GM23338 (cell line): ENCODE measurements at regions not wholly inside any gene's neighbourhood (a gene's known extent, or its start where the extent isn't known, plus 50 kb on each side); places are given as distances from the start of the nearest gene placed in this dataset.

Experiments
- ATAC-seq: fragments of 200-7000 bp; cut with Tn5 transposase; 3 replicates; pipeline ENCODE4 v1.9.1; 2020
- DNase-seq: peaks from one replicate; pipeline ENCODE4 v3.0.0-alpha.2; 2015; ENCODE audit warnings: low spot score
- H2AFZ ChIP-seq: fragments of 200-600 bp; sonication (generic); 2 replicates; pipeline ENCODE4 v1.8.0; 2016; ENCODE audit warnings: antibody characterized with exemption, mild to moderate bottlenecking, moderate library complexity
- H3F3A ChIP-seq: fragments of 200-600 bp; sonication (generic); replicated peaks from 2 replicates; pipeline ENCODE4 v1.8.0; 2017; ENCODE audit warnings: antibody characterized with exemption, mixed run types, low read depth
- H3K27ac ChIP-seq: fragments of 200-600 bp; sonication (generic); 2 replicates; pipeline ENCODE4 v1.6.1; 2016; ENCODE audit warnings: low read depth
- H3K27me3 ChIP-seq: fragments of 200-600 bp; sonication (generic); 2 replicates; pipeline ENCODE4 v1.8.0; 2016; ENCODE audit warnings: mild to moderate bottlenecking, mixed run types, moderate library complexity; ENCODE audit not compliant: insufficient read depth
- H3K36me3 ChIP-seq: fragments of 200-600 bp; sonication (generic); 2 replicates; pipeline ENCODE4 v1.8.0; 2016; ENCODE audit warnings: mild to moderate bottlenecking; ENCODE audit not compliant: insufficient read depth
- H3K4me1 ChIP-seq: fragments of 200-600 bp; sonication (generic); 2 replicates; pipeline ENCODE4 v1.8.0; 2016; ENCODE audit warnings: mild to moderate bottlenecking, moderate library complexity; ENCODE audit not compliant: insufficient read depth
- H3K4me2 ChIP-seq: fragments of 200-600 bp; sonication (generic); 2 replicates; pipeline ENCODE4 v1.7.1; 2017; ENCODE audit warnings: mixed run types
- H3K4me3 ChIP-seq: fragments of 200-600 bp; sonication (generic); 2 replicates; pipeline ENCODE4 v1.6.1; 2016; ENCODE audit warnings: mixed run types
- H3K79me2 ChIP-seq: fragments of 200-600 bp; sonication (generic); replicated peaks from 2 replicates; pipeline ENCODE4 v1.8.0; 2017; ENCODE audit warnings: mild to moderate bottlenecking; ENCODE audit not compliant: insufficient read depth
- H3K9me2 ChIP-seq: fragments of 200-600 bp; sonication (generic); 2 replicates; pipeline ENCODE4 v1.8.0; 2017; ENCODE audit not compliant: insufficient read depth
- H4K20me1 ChIP-seq: fragments of 200-600 bp; sonication (generic); replicated peaks from 2 replicates; pipeline ENCODE4 v1.8.0; 2017; ENCODE audit warnings: mild to moderate bottlenecking; ENCODE audit not compliant: insufficient read depth
- H3K27ac Mint-ChIP-seq: 2 replicates; pipeline ENCODE4 v1.8.0; 2020; ENCODE audit warnings: inconsistent platforms, mild to moderate bottlenecking, moderate library complexity, mixed read lengths
- H3K27me3 Mint-ChIP-seq: 3 replicates; pipeline ENCODE4 v1.8.0; 2022; ENCODE audit warnings: low read depth, mild to moderate bottlenecking, moderate library complexity, mixed read lengths, inconsistent platforms; ENCODE audit not compliant: insufficient read depth, poor library complexity
- H3K36me3 Mint-ChIP-seq: 3 replicates; pipeline ENCODE4 v1.8.0; 2021; ENCODE audit warnings: low read depth, mild to moderate bottlenecking, inconsistent platforms, moderate library complexity, mixed read lengths
- H3K4me1 Mint-ChIP-seq: 3 replicates; pipeline ENCODE4 v1.8.0; 2020; ENCODE audit warnings: mild to moderate bottlenecking, inconsistent platforms, mixed read lengths
- H3K4me3 Mint-ChIP-seq: 3 replicates; pipeline ENCODE4 v1.8.0; 2021; ENCODE audit warnings: moderate library complexity, mild to moderate bottlenecking, inconsistent platforms, mixed read lengths
- H3K9me3 Mint-ChIP-seq: 3 replicates; pipeline ENCODE4 v1.8.0; 2020; ENCODE audit warnings: moderate library complexity, mild to moderate bottlenecking, inconsistent platforms, mixed read lengths
- CREB1 ChIP-seq: fragments of 250-450 bp; sonication (Bioruptor Pico); IDR thresholded peaks from 2 replicates; pipeline ENCODE4 v1.5.0; 2020; ENCODE audit warnings: low read depth, mild to moderate bottlenecking, moderate library complexity
- CTCF ChIP-seq, 2 experiments: fragments of 200-600 bp in 1 of 2; sonication (generic) in 1 of 2; conservative IDR thresholded peaks; 2 replicates each; pipeline versions ENCODE4 v1.5.1 to v1.6.1; 2016 to 2017; ENCODE audit warnings: antibody characterized with exemption in 2 of 2, low read depth in 2 of 2, mild to moderate bottlenecking in 2 of 2, moderate library complexity in 1 of 2
- ETS1 ChIP-seq: IDR thresholded peaks from 2 replicates; pipeline ENCODE4 v1.6.1; 2016; ENCODE audit warnings: antibody characterized with exemption
- EZH2 ChIP-seq: fragments of 200-600 bp; sonication (generic); IDR thresholded peaks from one replicate; pipeline ENCODE4 v1.8.0; 2017; ENCODE audit warnings: antibody characterized with exemption, mild to moderate bottlenecking, low read depth; ENCODE audit not compliant: unreplicated experiment
- EZH2phosphoT487 ChIP-seq: fragments of 200-600 bp; sonication (generic); IDR thresholded peaks from one replicate; pipeline ENCODE4 v1.8.1; 2018; ENCODE audit warnings: antibody characterized with exemption; ENCODE audit not compliant: unreplicated experiment
- JUNB ChIP-seq: IDR thresholded peaks from one replicate; pipeline ENCODE4 v1.6.1; 2016; ENCODE audit warnings: antibody characterized with exemption; ENCODE audit not compliant: unreplicated experiment
- NANOG ChIP-seq: IDR thresholded peaks from 2 replicates; pipeline ENCODE4 v1.6.1; 2016; ENCODE audit warnings: antibody characterized with exemption, borderline replicate concordance
- POLR2AphosphoS5 ChIP-seq: IDR thresholded peaks from 2 replicates; pipeline ENCODE4 v1.6.1; 2016; ENCODE audit warnings: antibody characterized with exemption, low read depth
- STAT1 ChIP-seq: IDR thresholded peaks from one replicate; pipeline ENCODE4 v1.6.1; 2016; ENCODE audit warnings: antibody characterized with exemption; ENCODE audit not compliant: unreplicated experiment
- ZNF114 ChIP-seq: fragments of 250-450 bp; sonication (Bioruptor Pico); IDR thresholded peaks from 2 replicates; pipeline ENCODE4 v1.5.0; 2020; ENCODE audit warnings: mild to moderate bottlenecking, moderate library complexity
- ZNF331 ChIP-seq: fragments of 250-450 bp; sonication (Bioruptor Pico); IDR thresholded peaks from 2 replicates; pipeline ENCODE4 v1.5.0; 2020; ENCODE audit warnings: low read depth, mild to moderate bottlenecking, moderate library complexity
- TF ChIP-seq, protein P1 (sequence below): fragments of 250-450 bp; sonication (Bioruptor Pico); IDR thresholded peaks from 2 replicates; pipeline ENCODE4 v1.5.0; 2020; ENCODE audit warnings: mild to moderate bottlenecking, moderate library complexity
- TF ChIP-seq, protein P2 (sequence below): IDR thresholded peaks from one replicate; pipeline ENCODE4 v1.6.1; 2018; ENCODE audit warnings: antibody characterized with exemption; ENCODE audit not compliant: unreplicated experiment

- Histone ChIP-seq H3K79me2 (no peaks in the 10 kb centered on the region), H3K9me2 (no peaks in the 10 kb centered on the region), H3K4me2 (no peak overlapping the region), H3F3A (no peaks in the 10 kb centered on the region), H3K27ac (no peak overlapping the region), H3K4me3 (no peak overlapping the region), H3K4me1 (no peaks in the 10 kb centered on the region), H3K36me3 (no peaks in the 10 kb centered on the region), H2AFZ (no peak overlapping the region), H4K20me1 (no peaks in the 10 kb centered on the region), H3K27me3 (no peaks in the 10 kb centered on the region)
- H3K4me3 Mint-ChIP-seq = no peak overlapping the region
- H3K4me1 Mint-ChIP-seq = no peaks in the 10 kb centered on the region
- ATAC-seq (no peak), DNase-seq (no peak)
- H3K9me3 Mint-ChIP-seq = peaks cover 13% of the 10 kb centered on the region
- no peak overlapping the region for H3K27ac Mint-ChIP-seq
- H3K36me3 Mint-ChIP-seq = no peaks in the 10 kb centered on the region
- no peak for TF ChIP-seq POLR2AphosphoS5
- no peak for TF ChIP-seq ETS1
- no peak for TF ChIP-seq ZNF331 (CRISPR knock-in tag)
- TF ChIP-seq EZH2 = no peak
- TF ChIP-seq, protein P1, sequence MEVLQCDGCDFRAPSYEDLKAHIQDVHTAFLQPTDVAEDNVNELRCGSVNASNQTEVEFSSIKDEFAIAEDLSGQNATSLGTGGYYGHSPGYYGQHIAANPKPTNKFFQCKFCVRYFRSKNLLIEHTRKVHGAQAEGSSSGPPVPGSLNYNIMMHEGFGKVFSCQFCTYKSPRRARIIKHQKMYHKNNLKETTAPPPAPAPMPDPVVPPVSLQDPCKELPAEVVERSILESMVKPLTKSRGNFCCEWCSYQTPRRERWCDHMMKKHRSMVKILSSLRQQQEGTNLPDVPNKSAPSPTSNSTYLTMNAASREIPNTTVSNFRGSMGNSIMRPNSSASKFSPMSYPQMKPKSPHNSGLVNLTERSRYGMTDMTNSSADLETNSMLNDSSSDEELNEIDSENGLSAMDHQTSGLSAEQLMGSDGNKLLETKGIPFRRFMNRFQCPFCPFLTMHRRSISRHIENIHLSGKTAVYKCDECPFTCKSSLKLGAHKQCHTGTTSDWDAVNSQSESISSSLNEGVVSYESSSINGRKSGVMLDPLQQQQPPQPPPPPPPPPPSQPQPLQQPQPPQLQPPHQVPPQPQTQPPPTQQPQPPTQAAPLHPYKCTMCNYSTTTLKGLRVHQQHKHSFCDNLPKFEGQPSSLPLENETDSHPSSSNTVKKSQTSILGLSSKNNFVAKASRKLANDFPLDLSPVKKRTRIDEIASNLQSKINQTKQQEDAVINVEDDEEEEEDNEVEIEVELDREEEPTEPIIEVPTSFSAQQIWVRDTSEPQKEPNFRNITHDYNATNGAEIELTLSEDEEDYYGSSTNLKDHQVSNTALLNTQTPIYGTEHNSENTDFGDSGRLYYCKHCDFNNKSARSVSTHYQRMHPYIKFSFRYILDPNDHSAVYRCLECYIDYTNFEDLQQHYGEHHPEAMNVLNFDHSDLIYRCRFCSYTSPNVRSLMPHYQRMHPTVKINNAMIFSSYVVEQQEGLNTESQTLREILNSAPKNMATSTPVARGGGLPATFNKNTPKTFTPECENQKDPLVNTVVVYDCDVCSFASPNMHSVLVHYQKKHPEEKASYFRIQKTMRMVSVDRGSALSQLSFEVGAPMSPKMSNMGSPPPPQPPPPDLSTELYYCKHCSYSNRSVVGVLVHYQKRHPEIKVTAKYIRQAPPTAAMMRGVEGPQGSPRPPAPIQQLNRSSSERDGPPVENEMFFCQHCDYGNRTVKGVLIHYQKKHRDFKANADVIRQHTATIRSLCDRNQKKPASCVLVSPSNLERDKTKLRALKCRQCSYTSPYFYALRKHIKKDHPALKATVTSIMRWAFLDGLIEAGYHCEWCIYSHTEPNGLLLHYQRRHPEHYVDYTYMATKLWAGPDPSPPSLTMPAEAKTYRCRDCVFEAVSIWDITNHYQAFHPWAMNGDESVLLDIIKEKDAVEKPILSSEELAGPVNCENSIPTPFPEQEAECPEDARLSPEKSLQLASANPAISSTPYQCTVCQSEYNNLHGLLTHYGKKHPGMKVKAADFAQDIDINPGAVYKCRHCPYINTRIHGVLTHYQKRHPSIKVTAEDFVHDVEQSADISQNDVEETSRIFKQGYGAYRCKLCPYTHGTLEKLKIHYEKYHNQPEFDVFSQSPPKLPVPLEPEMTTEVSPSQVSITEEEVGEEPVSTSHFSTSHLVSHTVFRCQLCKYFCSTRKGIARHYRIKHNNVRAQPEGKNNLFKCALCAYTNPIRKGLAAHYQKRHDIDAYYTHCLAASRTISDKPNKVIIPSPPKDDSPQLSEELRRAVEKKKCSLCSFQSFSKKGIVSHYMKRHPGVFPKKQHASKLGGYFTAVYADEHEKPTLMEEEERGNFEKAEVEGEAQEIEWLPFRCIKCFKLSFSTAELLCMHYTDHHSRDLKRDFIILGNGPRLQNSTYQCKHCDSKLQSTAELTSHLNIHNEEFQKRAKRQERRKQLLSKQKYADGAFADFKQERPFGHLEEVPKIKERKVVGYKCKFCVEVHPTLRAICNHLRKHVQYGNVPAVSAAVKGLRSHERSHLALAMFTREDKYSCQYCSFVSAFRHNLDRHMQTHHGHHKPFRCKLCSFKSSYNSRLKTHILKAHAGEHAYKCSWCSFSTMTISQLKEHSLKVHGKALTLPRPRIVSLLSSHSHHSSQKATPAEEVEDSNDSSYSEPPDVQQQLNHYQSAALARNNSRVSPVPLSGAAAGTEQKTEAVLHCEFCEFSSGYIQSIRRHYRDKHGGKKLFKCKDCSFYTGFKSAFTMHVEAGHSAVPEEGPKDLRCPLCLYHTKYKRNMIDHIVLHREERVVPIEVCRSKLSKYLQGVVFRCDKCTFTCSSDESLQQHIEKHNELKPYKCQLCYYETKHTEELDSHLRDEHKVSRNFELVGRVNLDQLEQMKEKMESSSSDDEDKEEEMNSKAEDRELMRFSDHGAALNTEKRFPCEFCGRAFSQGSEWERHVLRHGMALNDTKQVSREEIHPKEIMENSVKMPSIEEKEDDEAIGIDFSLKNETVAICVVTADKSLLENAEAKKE (CRISPR knock-in tag) = no peak
- TF ChIP-seq STAT1 = no peak
- TF ChIP-seq CREB1 (CRISPR knock-in tag) = no peak
- no peak for TF ChIP-seq CTCF (conservative IDR thresholded peaks at IDR 0.05; ENCODE audit: low read depth in 2 of 2)
- no peak for TF ChIP-seq EZH2phosphoT487
- TF ChIP-seq ZNF114 (CRISPR knock-in tag) = no peak
- TF ChIP-seq, protein P2, sequence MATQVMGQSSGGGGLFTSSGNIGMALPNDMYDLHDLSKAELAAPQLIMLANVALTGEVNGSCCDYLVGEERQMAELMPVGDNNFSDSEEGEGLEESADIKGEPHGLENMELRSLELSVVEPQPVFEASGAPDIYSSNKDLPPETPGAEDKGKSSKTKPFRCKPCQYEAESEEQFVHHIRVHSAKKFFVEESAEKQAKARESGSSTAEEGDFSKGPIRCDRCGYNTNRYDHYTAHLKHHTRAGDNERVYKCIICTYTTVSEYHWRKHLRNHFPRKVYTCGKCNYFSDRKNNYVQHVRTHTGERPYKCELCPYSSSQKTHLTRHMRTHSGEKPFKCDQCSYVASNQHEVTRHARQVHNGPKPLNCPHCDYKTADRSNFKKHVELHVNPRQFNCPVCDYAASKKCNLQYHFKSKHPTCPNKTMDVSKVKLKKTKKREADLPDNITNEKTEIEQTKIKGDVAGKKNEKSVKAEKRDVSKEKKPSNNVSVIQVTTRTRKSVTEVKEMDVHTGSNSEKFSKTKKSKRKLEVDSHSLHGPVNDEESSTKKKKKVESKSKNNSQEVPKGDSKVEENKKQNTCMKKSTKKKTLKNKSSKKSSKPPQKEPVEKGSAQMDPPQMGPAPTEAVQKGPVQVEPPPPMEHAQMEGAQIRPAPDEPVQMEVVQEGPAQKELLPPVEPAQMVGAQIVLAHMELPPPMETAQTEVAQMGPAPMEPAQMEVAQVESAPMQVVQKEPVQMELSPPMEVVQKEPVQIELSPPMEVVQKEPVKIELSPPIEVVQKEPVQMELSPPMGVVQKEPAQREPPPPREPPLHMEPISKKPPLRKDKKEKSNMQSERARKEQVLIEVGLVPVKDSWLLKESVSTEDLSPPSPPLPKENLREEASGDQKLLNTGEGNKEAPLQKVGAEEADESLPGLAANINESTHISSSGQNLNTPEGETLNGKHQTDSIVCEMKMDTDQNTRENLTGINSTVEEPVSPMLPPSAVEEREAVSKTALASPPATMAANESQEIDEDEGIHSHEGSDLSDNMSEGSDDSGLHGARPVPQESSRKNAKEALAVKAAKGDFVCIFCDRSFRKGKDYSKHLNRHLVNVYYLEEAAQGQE = no peak
- TF ChIP-seq NANOG = no peak
- no peak for TF ChIP-seq JUNB
- peaks cover 2% of the 10 kb centered on the region for H3K27me3 Mint-ChIP-seq
Observed at GRCh38 chrX:35006361-35006760, 63.8 kb downstream of the FAM47B start.
